Breast epithelium (tissue), 3 donors: ENCODE measurements at regions not wholly inside any gene's neighbourhood (a gene's known extent, or its start where the extent isn't known, plus 50 kb on each side); places are given as distances from the start of the nearest gene placed in this dataset.

Experiments used
- POLR2AphosphoS5 ChIP-seq, 3 donors: sonication (generic); formaldehyde crosslinking; IDR thresholded peaks; one replicate each; pipeline ENCODE4 v1.6.1; 2017; ENCODE audit warnings: antibody characterized with exemption in 3 of 3
- TF ChIP-seq, protein P1 (sequence below), 3 donors: fragments of 450-650 bp; IDR thresholded peaks; one replicate each; pipeline ENCODE4 v1.5.1; 2016 to 2017; ENCODE audit warnings: antibody characterized with exemption in 3 of 3, mild to moderate bottlenecking in 3 of 3, moderate library complexity in 3 of 3

DNA sequence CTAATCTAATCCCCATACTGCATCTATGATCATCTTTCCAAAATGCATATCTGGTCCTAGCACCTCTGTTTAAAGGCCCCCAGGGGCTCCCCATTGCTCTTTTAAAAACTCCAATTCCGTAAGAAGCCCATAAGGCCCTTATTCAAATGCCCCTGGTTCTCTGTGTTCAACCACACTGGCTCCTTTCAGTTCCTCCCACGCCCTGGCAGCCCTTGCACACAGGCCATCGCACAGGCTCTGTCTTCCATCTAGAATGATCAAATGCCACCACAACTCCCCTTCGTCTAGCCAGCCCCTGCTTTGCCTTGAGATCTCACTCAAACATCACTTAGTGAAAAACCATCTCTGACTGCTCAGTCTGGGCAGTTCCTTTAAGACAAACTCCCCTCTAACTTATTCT, 112.9 kb upstream of the LYZL2 start:
- TF ChIP-seq, protein P1, sequence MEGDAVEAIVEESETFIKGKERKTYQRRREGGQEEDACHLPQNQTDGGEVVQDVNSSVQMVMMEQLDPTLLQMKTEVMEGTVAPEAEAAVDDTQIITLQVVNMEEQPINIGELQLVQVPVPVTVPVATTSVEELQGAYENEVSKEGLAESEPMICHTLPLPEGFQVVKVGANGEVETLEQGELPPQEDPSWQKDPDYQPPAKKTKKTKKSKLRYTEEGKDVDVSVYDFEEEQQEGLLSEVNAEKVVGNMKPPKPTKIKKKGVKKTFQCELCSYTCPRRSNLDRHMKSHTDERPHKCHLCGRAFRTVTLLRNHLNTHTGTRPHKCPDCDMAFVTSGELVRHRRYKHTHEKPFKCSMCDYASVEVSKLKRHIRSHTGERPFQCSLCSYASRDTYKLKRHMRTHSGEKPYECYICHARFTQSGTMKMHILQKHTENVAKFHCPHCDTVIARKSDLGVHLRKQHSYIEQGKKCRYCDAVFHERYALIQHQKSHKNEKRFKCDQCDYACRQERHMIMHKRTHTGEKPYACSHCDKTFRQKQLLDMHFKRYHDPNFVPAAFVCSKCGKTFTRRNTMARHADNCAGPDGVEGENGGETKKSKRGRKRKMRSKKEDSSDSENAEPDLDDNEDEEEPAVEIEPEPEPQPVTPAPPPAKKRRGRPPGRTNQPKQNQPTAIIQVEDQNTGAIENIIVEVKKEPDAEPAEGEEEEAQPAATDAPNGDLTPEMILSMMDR (IDR thresholded peaks at IDR 0.05) = no peak
- TF ChIP-seq POLR2AphosphoS5 (IDR thresholded peaks at IDR 0.05) = no peak
